ENCODE measurements at regions not wholly inside any gene's neighbourhood (a gene's known extent, or its start where the extent isn't known, plus 50 kb on each side); places are given as distances from the start of the nearest gene placed in this dataset.
"Not testable (repeated sequence)": the region's sequence is repeated elsewhere in the genome, so short reads cannot be mapped to it uniquely, and the experiment has no call there.

- no peak for DNase-seq (ENCODE audit: extremely low read depth in 1 of 2, low read depth in 1 of 2)
Observed at GRCh38 chr12:38157933-38158401, 158.6 kb upstream of the ALG10B start.

GRCh38 chr12:38158428-38159091 lies 158.0 kb upstream of the ALG10B start:
- DNase-seq (ENCODE audit: extremely low read depth in 1 of 2, low read depth in 1 of 2), result no peak

GRCh38 chr12:38159092-38159551 lies 157.5 kb upstream of the ALG10B start:
- no peak for DNase-seq (ENCODE audit: extremely low read depth in 1 of 2, low read depth in 1 of 2)

- DNase-seq (ENCODE audit: extremely low read depth in 1 of 2, low read depth in 1 of 2), result no peak
Observed at GRCh38 chr12:38159591-38160317, 156.8 kb upstream of the ALG10B start.

- DNase-seq (ENCODE audit: extremely low read depth in 1 of 2, low read depth in 1 of 2), result no peak
Observed at GRCh38 chr12:38160318-38161122, 156.1 kb upstream of the ALG10B start.

- DNase-seq (ENCODE audit: extremely low read depth in 1 of 2, low read depth in 1 of 2), result no peak
Observed at GRCh38 chr12:38161123-38162000, 155.2 kb upstream of the ALG10B start.

GRCh38 chr12:38162013-38162412 lies 154.6 kb upstream of the ALG10B start:
- DNase-seq (ENCODE audit: extremely low read depth in 1 of 2, low read depth in 1 of 2), result no peak

- no peak for DNase-seq (ENCODE audit: extremely low read depth in 1 of 2, low read depth in 1 of 2)
Observed at GRCh38 chr12:38162708-38163441, 153.7 kb upstream of the ALG10B start.

GRCh38 chr12:38163442-38163801 lies 153.2 kb upstream of the ALG10B start:
- no peak for DNase-seq (ENCODE audit: extremely low read depth in 1 of 2, low read depth in 1 of 2)

- no peak for DNase-seq (ENCODE audit: extremely low read depth in 1 of 2, low read depth in 1 of 2)
Observed at GRCh38 chr12:38166225-38166624, 150.3 kb upstream of the ALG10B start.

- no peak for DNase-seq (ENCODE audit: extremely low read depth in 1 of 2, low read depth in 1 of 2)
Observed at GRCh38 chr12:38175538-38175937, 141.0 kb upstream of the ALG10B start.

- not testable (repeated sequence) for DNase-seq (ENCODE audit: extremely low read depth in 1 of 2, low read depth in 1 of 2)
Observed at GRCh38 chr12:38183617-38184016, 133.0 kb upstream of the ALG10B start.

GRCh38 chr12:38197286-38197685 lies 119.3 kb upstream of the ALG10B start:
- not testable (repeated sequence) for DNase-seq (ENCODE audit: extremely low read depth in 1 of 2, low read depth in 1 of 2)

- DNase-seq (ENCODE audit: extremely low read depth in 1 of 2, low read depth in 1 of 2), result no peak
Observed at GRCh38 chr12:38201461-38202276, 114.9 kb upstream of the ALG10B start.

GRCh38 chr12:38204831-38205230 lies 111.7 kb upstream of the ALG10B start:
- no peak for DNase-seq (ENCODE audit: extremely low read depth in 1 of 2, low read depth in 1 of 2)

- no peak for DNase-seq (ENCODE audit: extremely low read depth in 1 of 2, low read depth in 1 of 2)
Observed at GRCh38 chr12:38222011-38222410, 94.6 kb upstream of the ALG10B start.

GRCh38 chr12:38238328-38238727 lies 78.2 kb upstream of the ALG10B start:
- not testable (repeated sequence) for DNase-seq (ENCODE audit: extremely low read depth in 1 of 2, low read depth in 1 of 2)

- no peak for DNase-seq (ENCODE audit: extremely low read depth in 1 of 2, low read depth in 1 of 2)
Observed at GRCh38 chr12:38253778-38254177, 62.8 kb upstream of the ALG10B start.

- no peak for DNase-seq (ENCODE audit: extremely low read depth in 1 of 2, low read depth in 1 of 2)
Observed at GRCh38 chr12:38258411-38258810, 58.2 kb upstream of the ALG10B start.

Data from activated CD8-positive, alpha-beta memory T cell treated with anti-CD3 and anti-CD28 coated beads for 1 hour (primary cell).